MM.1S (cell line): ENCODE measurements at regions not wholly inside any gene's neighbourhood (a gene's known extent, or its start where the extent isn't known, plus 50 kb on each side); places are given as distances from the start of the nearest gene placed in this dataset.

ENCODE experiments used
- DNase-seq: peaks from one replicate; pipeline ENCODE4 v3.0.0-alpha.2; 2015
- H2AFZ ChIP-seq: fragments of 300-600 bp; sonication (generic); 2 replicates; pipeline ENCODE4 v1.6.0; 2016; ENCODE audit warnings: antibody characterized with exemption, low read length
- H3F3A ChIP-seq: fragments of 300-600 bp; sonication (generic); 2 replicates; pipeline ENCODE4 v1.6.1; 2016; ENCODE audit warnings: mild to moderate bottlenecking, antibody characterized with exemption, low read length, moderate library complexity, mixed read lengths; ENCODE audit not compliant: insufficient read depth
- H3K27ac ChIP-seq: fragments of 300-600 bp; sonication (generic); 2 replicates; pipeline ENCODE4 v1.5.1; 2016; ENCODE audit warnings: mild to moderate bottlenecking, low read length
- H3K27me3 ChIP-seq: fragments of 300-600 bp; sonication (generic); replicated peaks from 2 replicates; pipeline ENCODE4 v1.6.0; 2016; ENCODE audit warnings: low read length; ENCODE audit not compliant: insufficient read depth
- H3K36me3 ChIP-seq: fragments of 300-600 bp; sonication (generic); replicated peaks from 2 replicates; pipeline ENCODE4 v1.6.1; 2016; ENCODE audit warnings: mild to moderate bottlenecking, low read length, mixed read lengths; ENCODE audit not compliant: insufficient read depth
- H3K4me1 ChIP-seq: fragments of 300-600 bp; sonication (generic); 2 replicates; pipeline ENCODE4 v1.6.1; 2016; ENCODE audit warnings: low read length, mixed read lengths
- H3K4me2 ChIP-seq: fragments of 300-600 bp; sonication (generic); 2 replicates; pipeline ENCODE4 v1.6.0; 2016; ENCODE audit warnings: low read depth, low read length
- H3K4me3 ChIP-seq: fragments of 300-600 bp; sonication (generic); 2 replicates; pipeline ENCODE4 v1.5.1; 2016; ENCODE audit warnings: low read length, mixed read lengths
- H3K79me2 ChIP-seq: fragments of 300-600 bp; sonication (generic); 2 replicates; pipeline ENCODE4 v1.6.1; 2016; ENCODE audit warnings: mixed run types, low read length, mixed read lengths
- H3K9ac ChIP-seq: fragments of 300-600 bp; sonication (generic); 2 replicates; pipeline ENCODE4 v1.6.1; 2016; ENCODE audit warnings: low read length, mixed read lengths
- H3K9me2 ChIP-seq: fragments of 300-600 bp; sonication (generic); replicated peaks from 2 replicates; pipeline ENCODE4 v1.6.1; 2016; ENCODE audit warnings: mild to moderate bottlenecking, low read length, mixed read lengths; ENCODE audit not compliant: insufficient read depth
- H3K9me3 ChIP-seq: fragments of 300-600 bp; sonication (generic); replicated peaks from 2 replicates; pipeline ENCODE4 v1.6.1; 2016; ENCODE audit warnings: mild to moderate bottlenecking, low read length, mixed read lengths; ENCODE audit not compliant: insufficient read depth
- H4K20me1 ChIP-seq: fragments of 300-600 bp; sonication (generic); 2 replicates; pipeline ENCODE4 v1.6.1; 2016; ENCODE audit warnings: mild to moderate bottlenecking, low read length, moderate library complexity, mixed read lengths; ENCODE audit not compliant: insufficient read depth
- CTCF ChIP-seq: fragments of 300-600 bp; sonication (generic); IDR thresholded peaks from 2 replicates; pipeline ENCODE4 v1.5.1; 2016; ENCODE audit warnings: antibody characterized with exemption, low read length, mixed read lengths
- EZH2 ChIP-seq: fragments of 300-600 bp; sonication (generic); optimal IDR thresholded peaks from 2 replicates; pipeline ENCODE3; 2017; ENCODE audit warnings: low read depth, mild to moderate bottlenecking, antibody characterized with exemption, low read length, mixed read lengths
- EZH2phosphoT487 ChIP-seq: fragments of 300-600 bp; sonication (generic); IDR thresholded peaks from 2 replicates; pipeline ENCODE4 v1.6.1; 2018; ENCODE audit warnings: antibody characterized with exemption, low read length

GRCh38 chr6:81486234-81486633 lies 266.2 kb downstream of the TENT5A start:
- no peaks in the 10 kb centered on the region for H3F3A ChIP-seq
- DNase-seq: no peak
- no peak overlapping the region for H2AFZ ChIP-seq
- no peaks in the 10 kb centered on the region for H3K4me1 ChIP-seq
- no peak overlapping the region for H3K4me2 ChIP-seq
- H3K9me3 ChIP-seq: no peaks in the 10 kb centered on the region
- no peak overlapping the region for H3K9ac ChIP-seq
- H4K20me1 ChIP-seq: no peaks in the 10 kb centered on the region
- no peaks in the 10 kb centered on the region for H3K27me3 ChIP-seq
- TF ChIP-seq EZH2 (no peak), EZH2phosphoT487 (no peak), CTCF (no peak)
- H3K4me3 ChIP-seq: no peak overlapping the region
- H3K9me2 ChIP-seq: no peaks in the 10 kb centered on the region
- no peaks in the 10 kb centered on the region for H3K79me2 ChIP-seq
- H3K36me3 ChIP-seq: no peaks in the 10 kb centered on the region
- H3K27ac ChIP-seq: no peak overlapping the region

- no peak overlapping the region for H3K4me3 ChIP-seq
- TF ChIP-seq CTCF (no peak), EZH2 (no peak), EZH2phosphoT487 (no peak)
- H3K4me2 ChIP-seq: no peak overlapping the region
- no peak overlapping the region for H3K9ac ChIP-seq
- no peaks in the 10 kb centered on the region for H3K79me2 ChIP-seq
- H3K27ac ChIP-seq: no peak overlapping the region
- no peaks in the 10 kb centered on the region for H4K20me1 ChIP-seq
- no peak for DNase-seq
- no peak overlapping the region for H2AFZ ChIP-seq
- no peaks in the 10 kb centered on the region for H3F3A ChIP-seq
- H3K4me1 ChIP-seq: no peaks in the 10 kb centered on the region
- H3K9me3 ChIP-seq: no peaks in the 10 kb centered on the region
- H3K9me2 ChIP-seq: no peaks in the 10 kb centered on the region
- no peaks in the 10 kb centered on the region for H3K36me3 ChIP-seq
- no peaks in the 10 kb centered on the region for H3K27me3 ChIP-seq
These were observed 267.1 kb downstream of the TENT5A start for GRCh38 chr6:81485395-81485794.

- Histone ChIP-seq H3K27me3 (no peaks in the 10 kb centered on the region), H2AFZ (no peak overlapping the region), H3K9me3 (no peaks in the 10 kb centered on the region), H3K4me3 (no peak overlapping the region), H3K4me2 (no peak overlapping the region), H3K27ac (no peak overlapping the region), H3K9me2 (no peaks in the 10 kb centered on the region), H3F3A (no peaks in the 10 kb centered on the region), H4K20me1 (no peaks in the 10 kb centered on the region), H3K36me3 (no peaks in the 10 kb centered on the region), H3K9ac (no peak overlapping the region), H3K79me2 (no peaks in the 10 kb centered on the region), H3K4me1 (no peaks in the 10 kb centered on the region)
- TF ChIP-seq CTCF: no peak
- no peak for TF ChIP-seq EZH2
- no peak for TF ChIP-seq EZH2phosphoT487
- DNase-seq: no peak
These were observed 268.2 kb downstream of the TENT5A start for GRCh38 chr6:81484251-81484650.
